ENCODE measurements at regions not wholly inside any gene's neighbourhood (a gene's known extent, or its start where the extent isn't known, plus 50 kb on each side); places are given as distances from the start of the nearest gene placed in this dataset.

GRCh38 chr7:17030559-17030958 is 148.8 kb upstream of the AGR3 start:
- intact Hi-C loops (cut with DNase I; ENCODE audit: low total_unique reads): no loop called here

GRCh38 chr7:17031906-17032551 is 150.2 kb upstream of the AGR3 start:
- intact Hi-C loops (cut with DNase I; ENCODE audit: low total_unique reads): no loop called here
- H3K27me3 ChIP-seq: no peaks in the 10 kb centered on the region
- DNase-seq: no peak
- no peak overlapping the region for H3K4me3 ChIP-seq
- peaks cover 0 to 11% (median 5%) of the 10 kb centered on the region in 3 donors for H3K9me3 ChIP-seq
- no peaks in the 10 kb centered on the region for H3K4me1 ChIP-seq
- no peak for TF ChIP-seq CTCF (IDR thresholded peaks at IDR 0.05)
- H3K27ac ChIP-seq: no peak overlapping the region
- H3K36me3 ChIP-seq: no peaks in the 10 kb centered on the region

More at GRCh38 chr7:17030559-17030958, 148.8 kb upstream of the AGR3 start:
- Histone ChIP-seq H3K9me3 (peaks cover 0 to 11% (median 5%) of the 10 kb centered on the region in 3 donors), H3K4me3 (no peak overlapping the region), H3K36me3 (no peaks in the 10 kb centered on the region), H3K4me1 (no peaks in the 10 kb centered on the region), H3K27ac (no peak overlapping the region), H3K27me3 (no peaks in the 10 kb centered on the region)
- DNase-seq: no peak
- TF ChIP-seq CTCF (IDR thresholded peaks at IDR 0.05): no peak

- H3K36me3 ChIP-seq: no peaks in the 10 kb centered on the region
- peaks cover 0 to 4% (median under 1%) of the 10 kb centered on the region in 3 donors for H3K9me3 ChIP-seq
- H3K4me3 ChIP-seq: no peak overlapping the region
- H3K27me3 ChIP-seq: no peaks in the 10 kb centered on the region
- TF ChIP-seq CTCF (IDR thresholded peaks at IDR 0.05): no peak
- intact Hi-C loops (cut with DNase I; ENCODE audit: low total_unique reads): no loop called here
- DNase-seq: no peak
- peaks cover 0 to 3% (median 0%) of the 10 kb centered on the region in 4 donors for H3K4me1 ChIP-seq
- H3K27ac ChIP-seq: no peak overlapping the region
Observed at GRCh38 chr7:17033245-17033644, 151.5 kb upstream of the AGR3 start.

GRCh38 chr7:17036584-17036983 is 154.8 kb upstream of the AGR3 start:
- intact Hi-C loops (cut with DNase I; ENCODE audit: low total_unique reads): no loop called here
- no peak for TF ChIP-seq CTCF (IDR thresholded peaks at IDR 0.05)
- no peak overlapping the region for H3K4me3 ChIP-seq
- no peak for DNase-seq
- H3K27me3 ChIP-seq: no peaks in the 10 kb centered on the region
- no peaks in the 10 kb centered on the region for H3K36me3 ChIP-seq
- H3K4me1 ChIP-seq: peaks cover 0 to 9% (median 3%) of the 10 kb centered on the region in 4 donors
- H3K27ac ChIP-seq: no peak overlapping the region
- H3K9me3 ChIP-seq: no peaks in the 10 kb centered on the region

GRCh38 chr7:17037356-17037755 is 155.6 kb upstream of the AGR3 start:
- H3K9me3 ChIP-seq: no peaks in the 10 kb centered on the region
- intact Hi-C loops (cut with DNase I; ENCODE audit: low total_unique reads): no loop called here
- H3K36me3 ChIP-seq: no peaks in the 10 kb centered on the region
- no peak for TF ChIP-seq CTCF (IDR thresholded peaks at IDR 0.05)
- H3K4me3 ChIP-seq: no peak overlapping the region
- no peak overlapping the region for H3K27ac ChIP-seq
- H3K4me1 ChIP-seq: peaks cover 0 to 9% (median 4%) of the 10 kb centered on the region in 4 donors
- DNase-seq: no peak
- no peaks in the 10 kb centered on the region for H3K27me3 ChIP-seq

Data from tibial artery (tissue), 4 donors.